RWPE1 (cell line): ENCODE measurements at regions not wholly inside any gene's neighbourhood (a gene's known extent, or its start where the extent isn't known, plus 50 kb on each side); places are given as distances from the start of the nearest gene placed in this dataset.
"Not testable (repeated sequence)": the region's sequence is repeated elsewhere in the genome, so short reads cannot be mapped to it uniquely, and the experiment has no call there.

Source experiments
- CTCF ChIA-PET: fragments of 350-600 bp; sonication (Branson Sonifier 250); formaldehyde crosslinking; extraction: SDS; loops from one replicate; lab custom pipeline; 2021; lab: Yijun Ruan, JAX
- POLR2A ChIA-PET: fragments of 400-600 bp; formaldehyde crosslinking; extraction: SDS; loops from one replicate; lab custom pipeline; 2020; ENCODE audit warnings: antibody characterized with exemption; ENCODE audit not compliant: low non-redundant PET; lab: Yijun Ruan, JAX
- DNase-seq: peaks from one replicate; pipeline ENCODE4 v3.0.0; 2012; ENCODE audit warnings: low spot score
- H3K27ac ChIP-seq: fragments of 450-650 bp; 2 replicates; pipeline ENCODE4 v1.5.1; 2017
- CTCF ChIP-seq: fragments of 450-650 bp; conservative IDR thresholded peaks from 2 replicates; pipeline ENCODE4 v1.5.1; 2017; ENCODE audit warnings: low read depth, mild to moderate bottlenecking

- TF ChIP-seq CTCF = no peak
- ChIA-PET POLR2A (no interaction called here), CTCF (interaction anchor here (0.6 kb wide), 1 partner anchor 60 kb away, joined by 3 read pairs; no protein-coding TSS in a partner anchor)
- DNase-seq = no peak
- no peak overlapping the region for H3K27ac ChIP-seq
Measured at GRCh38 chr6:68059261-68059660, 575.8 kb upstream of the ADGRB3 start.

- POLR2A ChIA-PET, H3K27ac ChIP-seq, CTCF ChIA-PET, DNase-seq: not testable (repeated sequence)
Measured at GRCh38 chr6:68056596-68056995, 578.5 kb upstream of the ADGRB3 start.

- no peak overlapping the region for H3K27ac ChIP-seq
- CTCF ChIA-PET = no interaction called here
- no peak for DNase-seq
- POLR2A ChIA-PET = no interaction called here
- TF ChIP-seq CTCF = no peak
Measured at GRCh38 chr6:68054756-68055155, 580.3 kb upstream of the ADGRB3 start.

- H3K27ac ChIP-seq = no peak overlapping the region
- no peak for DNase-seq
- CTCF ChIA-PET = interaction anchor here (0.6 kb wide), 2 partner anchors 20 to 500 kb away, joined by 3 to 4 read pairs; no protein-coding TSS in a partner anchor
- TF ChIP-seq CTCF = no peak
- POLR2A ChIA-PET = no interaction called here
Measured at GRCh38 chr6:68053805-68054373, 581.2 kb upstream of the ADGRB3 start.

GRCh38 chr6:68052234-68052633 lies 582.8 kb upstream of the ADGRB3 start:
- TF ChIP-seq CTCF = no peak
- no peak for DNase-seq
- no peak overlapping the region for H3K27ac ChIP-seq
- ChIA-PET CTCF (no interaction called here), POLR2A (no interaction called here)

- ChIA-PET POLR2A (no interaction called here), CTCF (interaction anchor here (1.2 kb wide), 1 partner anchor 11 kb away, joined by 3 read pairs; no protein-coding TSS in a partner anchor)
- H3K27ac ChIP-seq = no peak overlapping the region
- TF ChIP-seq CTCF = no peak
- DNase-seq = no peak
Measured at GRCh38 chr6:68049562-68049961, 585.5 kb upstream of the ADGRB3 start.

- DNase-seq = no peak
- ChIA-PET CTCF (interaction anchor here (0.7 kb wide), 1 partner anchor 69 kb away, joined by 3 read pairs; no protein-coding TSS in a partner anchor), POLR2A (no interaction called here)
- H3K27ac ChIP-seq = no peak overlapping the region
- no peak for TF ChIP-seq CTCF
Measured at GRCh38 chr6:68046756-68047155, 588.3 kb upstream of the ADGRB3 start.
